K562 (cell line): ENCODE measurements at regions not wholly inside any gene's neighbourhood (a gene's known extent, or its start where the extent isn't known, plus 50 kb on each side); places are given as distances from the start of the nearest gene placed in this dataset.

Experiments used
- ATAC-seq: fragments of 200-7000 bp; cut with Tn5 transposase; 3 replicates; pipeline ENCODE4 v1.9.1; 2020; ENCODE audit warnings: moderate library complexity
- BruUV-seq: library from RNA; stranded (reverse); fragments of 400-500 nt; replicated peaks from 2 replicates; lab custom pipeline; 2021; lab: Mats Ljungman, UMichigan
- CTCF ChIA-PET: fragments of 300-600 bp; formaldehyde crosslinking; extraction: SDS; loops from one replicate; lab custom pipeline; 2021; ENCODE audit warnings: low intra/inter-chr PET ratio; lab: Yijun Ruan, JAX
- POLR2A ChIA-PET: fragments of 300-600, 350-650 bp; sonication (Branson Sonifier 250); formaldehyde crosslinking; extraction: SDS; loops from one replicate; lab custom pipeline; 2021; ENCODE audit warnings: antibody characterized with exemption, inconsistent platforms; lab: Yijun Ruan, JAX
- DNase-seq, 4 experiments: peaks; one replicate each; pipeline versions ENCODE4 v3.0.0 to v3.0.0-alpha.2; 2011 to 2018; ENCODE audit warnings: low spot score in 3 of 4, mixed read lengths in 3 of 4; ENCODE audit errors: extremely low read depth in 1 of 4
- FAIRE-seq: peaks from 2 replicates; lab custom pipeline; 2011; peaks lifted over from hg19 to GRCh38; lab: Jason Lieb, UNC
- H2AFZ ChIP-seq: 2 replicates; pipeline ENCODE4 v1.6.0; 2011; ENCODE audit warnings: low read depth, low read length, control low read depth, inconsistent platforms
- H3K27ac ChIP-seq: fragments of 200-600 bp; 3 replicates; pipeline ENCODE4 v1.8.0; 2011; ENCODE audit warnings: low read depth, mild to moderate bottlenecking, control low read depth, inconsistent platforms, low read length, moderate library complexity, mixed read lengths; ENCODE audit errors: extremely low read depth
- H3K27me3 ChIP-seq, 2 experiments: fragments of 300-600 bp in 1 of 2; 2 replicates in 1 of 2; 3 replicates in 1 of 2; pipeline versions ENCODE4 v1.6.0 to v1.8.0; 2011; ENCODE audit warnings: inconsistent platforms in 2 of 2, low read length in 2 of 2, mild to moderate bottlenecking in 1 of 2, mixed read lengths in 1 of 2, moderate library complexity in 1 of 2; ENCODE audit not compliant: control insufficient read depth in 2 of 2, insufficient read depth in 2 of 2
- H3K36me3 ChIP-seq: fragments of 300-600 bp; 3 replicates; pipeline ENCODE4 v1.8.0; 2011; ENCODE audit warnings: mild to moderate bottlenecking, low read length, inconsistent platforms; ENCODE audit not compliant: control insufficient read depth, insufficient read depth
- H3K4me1 ChIP-seq, 2 experiments: fragments of 200-600 bp in 1 of 2; replicated peaks in 1 of 2; 2 replicates in 1 of 2; 3 replicates in 1 of 2; pipeline versions ENCODE4 v1.5.1 to v1.8.0; 2011; ENCODE audit warnings: inconsistent platforms in 2 of 2, low read length in 2 of 2, mild to moderate bottlenecking in 1 of 2, mixed read lengths in 1 of 2, moderate library complexity in 1 of 2; ENCODE audit not compliant: control insufficient read depth in 2 of 2, insufficient read depth in 2 of 2
- H3K4me2 ChIP-seq: 2 replicates; pipeline ENCODE4 v1.6.1; 2011; ENCODE audit warnings: low read length, control low read depth, inconsistent platforms, mixed read lengths; ENCODE audit not compliant: insufficient read depth
- H3K4me3 ChIP-seq: fragments of 200-600 bp; sonication (generic), shearing (Covaris generic); 2 replicates; pipeline ENCODE4 v1.5.1; 2016; ENCODE audit warnings: control low read depth, inconsistent platforms
- H3K79me2 ChIP-seq: fragments of 200-600 bp; 3 replicates; pipeline ENCODE4 v1.8.0; 2011; ENCODE audit warnings: low read length, inconsistent platforms; ENCODE audit not compliant: control insufficient read depth, insufficient read depth
- H3K9ac ChIP-seq, 2 experiments: 2 replicates each; pipeline versions ENCODE4 v1.6.0 to v1.6.1; 2011; ENCODE audit warnings: low read depth in 2 of 2, low read length in 2 of 2, control low read depth in 1 of 2, inconsistent platforms in 1 of 2, mild to moderate bottlenecking in 1 of 2, mixed read lengths in 1 of 2; ENCODE audit not compliant: insufficient read depth in 1 of 2
- H3K9me1 ChIP-seq: one replicate; pipeline ENCODE4 v1.6.0; 2011; ENCODE audit warnings: inconsistent platforms, mild to moderate bottlenecking, low read length, moderate library complexity; ENCODE audit not compliant: control insufficient read depth, insufficient read depth
- H3K9me3 ChIP-seq: replicated peaks from 2 replicates; pipeline ENCODE4 v1.5.1; 2011; ENCODE audit warnings: low read depth, low read length, inconsistent platforms; ENCODE audit not compliant: control insufficient read depth, insufficient read depth
- H4K20me1 ChIP-seq: replicated peaks from 2 replicates; pipeline ENCODE4 v1.6.1; 2011; ENCODE audit warnings: low read length, inconsistent platforms, mixed read lengths; ENCODE audit not compliant: control insufficient read depth, insufficient read depth
- DDX20 ChIP-seq: fragments of 450-650 bp; IDR thresholded peaks from 2 replicates; pipeline ENCODE4 v1.6.1; 2016; ENCODE audit warnings: missing genetic modification characterization, low read depth, mild to moderate bottlenecking, missing compliant biosample characterization, moderate library complexity
- GATAD2A ChIP-seq: fragments of 450-650 bp; IDR thresholded peaks from 2 replicates; pipeline ENCODE4 v1.6.1; 2017
- HOXB6 ChIP-seq: fragments of 250-450 bp; sonication (Bioruptor Pico); IDR thresholded peaks from 2 replicates; pipeline ENCODE4 v1.5.1; 2022; ENCODE audit warnings: mild to moderate bottlenecking, borderline replicate concordance
- MCM7 ChIP-seq, 2 experiments: fragments of 450-650 bp; IDR thresholded peaks; 2 replicates each; pipeline ENCODE4 v1.6.1; 2016 to 2018
- MEF2D ChIP-seq: conservative IDR thresholded peaks from 2 replicates; pipeline ENCODE4 v1.6.1; 2016; ENCODE audit warnings: low read depth, missing genetic modification characterization, missing compliant biosample characterization
- ZNF124 ChIP-seq: sonication (generic); formaldehyde crosslinking; IDR thresholded peaks from 2 replicates; pipeline ENCODE4 v1.8.1; 2022; ENCODE audit warnings: missing genetic modification reagents
- ZNF41 ChIP-seq: fragments of 250-450 bp; sonication (Bioruptor Pico); conservative IDR thresholded peaks from 2 replicates; pipeline ENCODE4 v1.4.0; 2020; ENCODE audit warnings: mild to moderate bottlenecking
- ZNF695 ChIP-seq: fragments of 450-650 bp; formaldehyde crosslinking; IDR thresholded peaks from 2 replicates; pipeline ENCODE4 v1.4.0; 2020; ENCODE audit warnings: mild to moderate bottlenecking, moderate library complexity
- ZNF766 ChIP-seq: fragments of 200-800 bp; sonication (Bioruptor generic); conservative IDR thresholded peaks from 2 replicates; pipeline ENCODE4 v1.6.1; 2016; ENCODE audit warnings: missing genetic modification characterization, missing compliant biosample characterization
- ZNF780A ChIP-seq: fragments of 250-450 bp; sonication (Bioruptor Pico); IDR thresholded peaks from 2 replicates; pipeline ENCODE4 v1.5.0; 2021; ENCODE audit warnings: mild to moderate bottlenecking
- WGBS: fragments of 100-300 bp; shearing (Covaris generic); methylation state at CpG from one replicate; pipeline ENCODE4 v1.1.6; 2016; ENCODE audit warnings: low coverage, mixed read lengths; ENCODE audit not compliant: insufficient coverage; ENCODE audit errors: missing lambda C conversion rate; 5-methylcytosine and 5-hydroxymethylcytosine counted together
- in situ Hi-C: fragments of 300-500 bp; cut with MboI; formaldehyde crosslinking; loops from 4 replicates; pipeline ENCODE4 v1.15.0; 2018; ENCODE audit warnings: inconsistent platforms, mixed read lengths
- intact Hi-C: fragments of 100-400 bp; cut with micrococcal nuclease; formaldehyde crosslinking; loops from 2 replicates; pipeline ENCODE4 v1.14.2; 2022
- TF ChIP-seq, protein P1 (sequence below): sonication (generic); formaldehyde crosslinking; IDR thresholded peaks from 2 replicates; pipeline ENCODE4 v1.8.0; 2022; ENCODE audit warnings: mild to moderate bottlenecking, missing genetic modification reagents
- TF ChIP-seq, protein P2 (sequence below): IDR thresholded peaks from 2 replicates; pipeline ENCODE4 v1.6.1; 2016; ENCODE audit warnings: missing genetic modification characterization, missing compliant biosample characterization
- TF ChIP-seq, protein P3 (sequence below): sonication (generic); formaldehyde crosslinking; IDR thresholded peaks from 2 replicates; pipeline ENCODE4 v1.5.0; 2020; ENCODE audit warnings: missing genetic modification reagents
- TF ChIP-seq, protein P4 (sequence below): fragments of 450-650 bp; IDR thresholded peaks from 2 replicates; pipeline ENCODE4 v1.6.1; 2016; ENCODE audit warnings: mild to moderate bottlenecking

DNA sequence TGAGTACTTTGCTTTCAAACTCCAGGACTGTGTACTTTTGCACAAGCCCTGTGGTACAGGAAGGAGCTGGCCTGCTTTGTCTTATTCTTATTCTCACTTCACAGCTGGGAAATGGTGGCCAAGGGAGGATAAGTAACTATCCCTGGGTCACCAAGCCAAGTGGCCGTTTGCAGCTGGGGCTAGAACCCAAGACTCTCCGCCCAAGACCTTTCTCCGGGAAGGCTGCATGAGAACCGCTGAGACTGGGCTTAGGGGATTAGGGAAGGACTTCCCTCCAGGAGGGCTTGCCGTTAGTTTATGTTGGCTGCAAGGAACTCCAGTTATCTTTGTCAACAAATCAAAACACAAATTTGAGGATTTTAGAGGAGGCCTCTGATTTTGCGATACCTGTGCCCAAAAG lies 109.5 kb upstream of the ADRA1D start:
- H3K27ac ChIP-seq, result no peak overlapping the region
- H4K20me1 ChIP-seq, result no peaks in the 10 kb centered on the region
- BruUV-seq, result no TSS peak
- DNase-seq, result no peak
- no peaks in the 10 kb centered on the region for H3K36me3 ChIP-seq
- H3K27me3 ChIP-seq, result no peaks in the 10 kb centered on the region
- no peak for TF ChIP-seq ZNF41
- TF ChIP-seq, protein P1, sequence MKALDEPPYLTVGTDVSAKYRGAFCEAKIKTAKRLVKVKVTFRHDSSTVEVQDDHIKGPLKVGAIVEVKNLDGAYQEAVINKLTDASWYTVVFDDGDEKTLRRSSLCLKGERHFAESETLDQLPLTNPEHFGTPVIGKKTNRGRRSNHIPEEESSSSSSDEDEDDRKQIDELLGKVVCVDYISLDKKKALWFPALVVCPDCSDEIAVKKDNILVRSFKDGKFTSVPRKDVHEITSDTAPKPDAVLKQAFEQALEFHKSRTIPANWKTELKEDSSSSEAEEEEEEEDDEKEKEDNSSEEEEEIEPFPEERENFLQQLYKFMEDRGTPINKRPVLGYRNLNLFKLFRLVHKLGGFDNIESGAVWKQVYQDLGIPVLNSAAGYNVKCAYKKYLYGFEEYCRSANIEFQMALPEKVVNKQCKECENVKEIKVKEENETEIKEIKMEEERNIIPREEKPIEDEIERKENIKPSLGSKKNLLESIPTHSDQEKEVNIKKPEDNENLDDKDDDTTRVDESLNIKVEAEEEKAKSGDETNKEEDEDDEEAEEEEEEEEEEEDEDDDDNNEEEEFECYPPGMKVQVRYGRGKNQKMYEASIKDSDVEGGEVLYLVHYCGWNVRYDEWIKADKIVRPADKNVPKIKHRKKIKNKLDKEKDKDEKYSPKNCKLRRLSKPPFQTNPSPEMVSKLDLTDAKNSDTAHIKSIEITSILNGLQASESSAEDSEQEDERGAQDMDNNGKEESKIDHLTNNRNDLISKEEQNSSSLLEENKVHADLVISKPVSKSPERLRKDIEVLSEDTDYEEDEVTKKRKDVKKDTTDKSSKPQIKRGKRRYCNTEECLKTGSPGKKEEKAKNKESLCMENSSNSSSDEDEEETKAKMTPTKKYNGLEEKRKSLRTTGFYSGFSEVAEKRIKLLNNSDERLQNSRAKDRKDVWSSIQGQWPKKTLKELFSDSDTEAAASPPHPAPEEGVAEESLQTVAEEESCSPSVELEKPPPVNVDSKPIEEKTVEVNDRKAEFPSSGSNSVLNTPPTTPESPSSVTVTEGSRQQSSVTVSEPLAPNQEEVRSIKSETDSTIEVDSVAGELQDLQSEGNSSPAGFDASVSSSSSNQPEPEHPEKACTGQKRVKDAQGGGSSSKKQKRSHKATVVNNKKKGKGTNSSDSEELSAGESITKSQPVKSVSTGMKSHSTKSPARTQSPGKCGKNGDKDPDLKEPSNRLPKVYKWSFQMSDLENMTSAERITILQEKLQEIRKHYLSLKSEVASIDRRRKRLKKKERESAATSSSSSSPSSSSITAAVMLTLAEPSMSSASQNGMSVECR, result no peak
- TF ChIP-seq DDX20 (tag), result no peak
- TF ChIP-seq, protein P2, sequence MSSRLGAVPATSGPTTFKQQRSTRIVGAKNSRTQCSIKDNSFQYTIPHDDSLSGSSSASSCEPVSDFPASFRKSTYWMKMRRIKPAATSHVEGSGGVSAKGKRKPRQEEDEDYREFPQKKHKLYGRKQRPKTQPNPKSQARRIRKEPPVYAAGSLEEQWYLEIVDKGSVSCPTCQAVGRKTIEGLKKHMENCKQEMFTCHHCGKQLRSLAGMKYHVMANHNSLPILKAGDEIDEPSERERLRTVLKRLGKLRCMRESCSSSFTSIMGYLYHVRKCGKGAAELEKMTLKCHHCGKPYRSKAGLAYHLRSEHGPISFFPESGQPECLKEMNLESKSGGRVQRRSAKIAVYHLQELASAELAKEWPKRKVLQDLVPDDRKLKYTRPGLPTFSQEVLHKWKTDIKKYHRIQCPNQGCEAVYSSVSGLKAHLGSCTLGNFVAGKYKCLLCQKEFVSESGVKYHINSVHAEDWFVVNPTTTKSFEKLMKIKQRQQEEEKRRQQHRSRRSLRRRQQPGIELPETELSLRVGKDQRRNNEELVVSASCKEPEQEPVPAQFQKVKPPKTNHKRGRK (tag), result no peak
- TF ChIP-seq, protein P3, sequence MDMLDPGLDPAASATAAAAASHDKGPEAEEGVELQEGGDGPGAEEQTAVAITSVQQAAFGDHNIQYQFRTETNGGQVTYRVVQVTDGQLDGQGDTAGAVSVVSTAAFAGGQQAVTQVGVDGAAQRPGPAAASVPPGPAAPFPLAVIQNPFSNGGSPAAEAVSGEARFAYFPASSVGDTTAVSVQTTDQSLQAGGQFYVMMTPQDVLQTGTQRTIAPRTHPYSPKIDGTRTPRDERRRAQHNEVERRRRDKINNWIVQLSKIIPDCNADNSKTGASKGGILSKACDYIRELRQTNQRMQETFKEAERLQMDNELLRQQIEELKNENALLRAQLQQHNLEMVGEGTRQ, result no peak
- no peak for TF ChIP-seq GATAD2A
- TF ChIP-seq MEF2D, result no peak
- TF ChIP-seq, protein P4, sequence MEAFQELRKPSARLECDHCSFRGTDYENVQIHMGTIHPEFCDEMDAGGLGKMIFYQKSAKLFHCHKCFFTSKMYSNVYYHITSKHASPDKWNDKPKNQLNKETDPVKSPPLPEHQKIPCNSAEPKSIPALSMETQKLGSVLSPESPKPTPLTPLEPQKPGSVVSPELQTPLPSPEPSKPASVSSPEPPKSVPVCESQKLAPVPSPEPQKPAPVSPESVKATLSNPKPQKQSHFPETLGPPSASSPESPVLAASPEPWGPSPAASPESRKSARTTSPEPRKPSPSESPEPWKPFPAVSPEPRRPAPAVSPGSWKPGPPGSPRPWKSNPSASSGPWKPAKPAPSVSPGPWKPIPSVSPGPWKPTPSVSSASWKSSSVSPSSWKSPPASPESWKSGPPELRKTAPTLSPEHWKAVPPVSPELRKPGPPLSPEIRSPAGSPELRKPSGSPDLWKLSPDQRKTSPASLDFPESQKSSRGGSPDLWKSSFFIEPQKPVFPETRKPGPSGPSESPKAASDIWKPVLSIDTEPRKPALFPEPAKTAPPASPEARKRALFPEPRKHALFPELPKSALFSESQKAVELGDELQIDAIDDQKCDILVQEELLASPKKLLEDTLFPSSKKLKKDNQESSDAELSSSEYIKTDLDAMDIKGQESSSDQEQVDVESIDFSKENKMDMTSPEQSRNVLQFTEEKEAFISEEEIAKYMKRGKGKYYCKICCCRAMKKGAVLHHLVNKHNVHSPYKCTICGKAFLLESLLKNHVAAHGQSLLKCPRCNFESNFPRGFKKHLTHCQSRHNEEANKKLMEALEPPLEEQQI, result no peak
- TF ChIP-seq ZNF780A (CRISPR knock-in tag), result no peak
- TF ChIP-seq ZNF766, result no peak
- TF ChIP-seq ZNF124 (CRISPR knock-in tag), result no peak
- TF ChIP-seq ZNF695 (CRISPR knock-in tag), result no peak
- TF ChIP-seq MCM7 (IDR thresholded peaks at IDR 0.05), result no peak
- TF ChIP-seq HOXB6, result no peak
- TF ChIP-seq, all 486 proteins: peak for 0
- Histone ChIP-seq H3K4me2 (no peak overlapping the region), H3K9me3 (no peaks in the 10 kb centered on the region), H3K4me1 (no peaks in the 10 kb centered on the region), H3K9me1 (no peaks in the 10 kb centered on the region), H3K9ac (no peak overlapping the region), H2AFZ (no peak overlapping the region), H3K79me2 (no peaks in the 10 kb centered on the region), H3K4me3 (no peak overlapping the region)
- ChIA-PET CTCF (no interaction called here), POLR2A (interaction anchor here (0.8 to 0.9 kb wide), 2 partner anchors 8 to 335 kb away, joined by 3 read pairs; no protein-coding TSS in a partner anchor)
- in situ Hi-C loops, result no loop called here
- intact Hi-C loops, result no loop called here
- 2% methylated on average over 5 of the region's 6 CpGs for WGBS
- ATAC-seq (no peak), FAIRE-seq (no peak)
